Coronary artery (tissue), 2 donors: ENCODE measurements at regions not wholly inside any gene's neighbourhood (a gene's known extent, or its start where the extent isn't known, plus 50 kb on each side); places are given as distances from the start of the nearest gene placed in this dataset.
A peak's percentile ranks its signal among the peaks of the same experiment; 100 is the strongest.

Experiments used
- DNase-seq: peaks from one replicate; pipeline ENCODE4 v3.0.0-alpha.2; 2017; ENCODE audit warnings: low spot score
- H3K27ac ChIP-seq, 2 donors: fragments of 200-600 bp; sonication (generic); one replicate each; pipeline ENCODE4 v1.5.1; 2016 to 2019
- H3K4me3 ChIP-seq: fragments of 200-600 bp; sonication (generic); 2 replicates; pipeline ENCODE4 v1.5.1; 2016; ENCODE audit warnings: mild to moderate bottlenecking, moderate library complexity
- TF ChIP-seq, protein P1 (sequence below): fragments of 200-600 bp; sonication (generic); IDR thresholded peaks from one replicate; pipeline ENCODE4 v1.5.1; 2019; ENCODE audit warnings: antibody characterized with exemption

DNA sequence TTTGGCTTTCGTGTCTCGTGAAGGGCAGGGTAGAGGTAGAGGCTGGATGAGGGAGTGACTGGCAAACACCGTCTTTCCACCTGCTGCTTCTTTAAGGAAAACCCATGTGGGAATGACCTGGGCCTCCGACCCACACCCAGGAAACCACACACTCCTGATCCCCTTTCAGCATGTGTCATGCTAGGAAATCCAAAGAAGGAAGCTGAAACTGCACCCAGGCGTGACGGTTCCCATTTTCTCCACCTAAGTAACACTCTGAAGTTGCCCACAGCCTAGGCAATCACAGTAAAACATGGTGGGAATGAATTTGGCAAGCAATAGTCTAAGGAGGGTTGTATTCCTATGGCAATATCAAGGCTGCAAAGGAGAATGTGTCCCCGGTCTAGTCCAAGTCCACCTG, 538.4 kb upstream of the NOX3 start:
- no peak overlapping the region for H3K27ac ChIP-seq

GRCh38 chr6:155993240-155993639, 537.6 kb upstream of the NOX3 start:
- Histone ChIP-seq H3K4me3 (no peak overlapping the region), H3K27ac (no peak overlapping the region)
- DNase-seq: no peak
- TF ChIP-seq, protein P1, sequence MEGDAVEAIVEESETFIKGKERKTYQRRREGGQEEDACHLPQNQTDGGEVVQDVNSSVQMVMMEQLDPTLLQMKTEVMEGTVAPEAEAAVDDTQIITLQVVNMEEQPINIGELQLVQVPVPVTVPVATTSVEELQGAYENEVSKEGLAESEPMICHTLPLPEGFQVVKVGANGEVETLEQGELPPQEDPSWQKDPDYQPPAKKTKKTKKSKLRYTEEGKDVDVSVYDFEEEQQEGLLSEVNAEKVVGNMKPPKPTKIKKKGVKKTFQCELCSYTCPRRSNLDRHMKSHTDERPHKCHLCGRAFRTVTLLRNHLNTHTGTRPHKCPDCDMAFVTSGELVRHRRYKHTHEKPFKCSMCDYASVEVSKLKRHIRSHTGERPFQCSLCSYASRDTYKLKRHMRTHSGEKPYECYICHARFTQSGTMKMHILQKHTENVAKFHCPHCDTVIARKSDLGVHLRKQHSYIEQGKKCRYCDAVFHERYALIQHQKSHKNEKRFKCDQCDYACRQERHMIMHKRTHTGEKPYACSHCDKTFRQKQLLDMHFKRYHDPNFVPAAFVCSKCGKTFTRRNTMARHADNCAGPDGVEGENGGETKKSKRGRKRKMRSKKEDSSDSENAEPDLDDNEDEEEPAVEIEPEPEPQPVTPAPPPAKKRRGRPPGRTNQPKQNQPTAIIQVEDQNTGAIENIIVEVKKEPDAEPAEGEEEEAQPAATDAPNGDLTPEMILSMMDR: no peak

More for the DNA sequence above, 538.4 kb upstream of the NOX3 start:
- no peak for DNase-seq
- H3K4me3 ChIP-seq: no peak overlapping the region
- TF ChIP-seq, protein P1: no peak

DNA sequence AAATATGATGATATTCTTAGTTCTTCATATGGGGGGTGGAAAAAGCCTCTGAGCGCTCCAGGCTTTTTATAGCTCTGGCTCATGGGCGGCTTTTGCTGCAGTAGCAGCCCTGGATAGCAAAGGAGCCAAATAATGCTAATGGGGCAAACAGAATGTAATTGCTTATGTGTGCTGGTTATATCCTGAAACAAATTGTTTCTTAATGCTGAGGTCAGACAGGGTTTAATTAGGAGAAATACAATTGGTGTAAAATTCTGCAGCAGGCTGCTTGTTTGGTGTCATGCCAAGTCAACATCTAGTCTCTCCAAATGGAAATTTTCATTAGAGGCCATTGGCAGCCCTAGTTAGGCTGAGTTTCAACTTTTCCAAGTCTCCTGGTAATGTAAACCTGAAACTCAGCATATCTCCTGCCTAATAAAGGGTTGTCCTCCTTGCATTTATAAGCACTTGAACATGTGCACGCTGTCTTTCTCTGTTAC, 530.1 kb upstream of the NOX3 start:
- H3K4me3 ChIP-seq: peak overlapping the region; percentile 24
- TF ChIP-seq, protein P1: no peak
- DNase-seq: no peak
- peak overlapping the region; percentile 57 to 67 for H3K27ac ChIP-seq

DNA sequence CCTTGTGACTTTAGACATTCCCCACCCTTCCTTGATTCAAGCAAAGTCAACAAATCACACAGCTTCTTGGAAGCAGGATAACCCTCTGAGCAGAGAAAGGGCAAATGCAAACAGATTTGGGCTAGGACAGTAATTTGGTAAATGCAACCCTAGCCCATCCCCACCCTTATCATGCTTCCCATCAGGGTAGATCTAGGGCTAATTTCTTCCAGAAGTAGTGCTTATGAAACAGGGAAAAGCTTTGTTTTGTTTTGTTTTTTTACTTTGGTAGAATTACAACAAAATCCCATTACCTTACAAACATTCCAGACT, 525.1 kb upstream of the NOX3 start:
- Histone ChIP-seq H3K27ac (peak overlapping the region in 1 of 2 donors; percentile 48), H3K4me3 (no peak overlapping the region)
- TF ChIP-seq, protein P1: no peak
- no peak for DNase-seq

DNA sequence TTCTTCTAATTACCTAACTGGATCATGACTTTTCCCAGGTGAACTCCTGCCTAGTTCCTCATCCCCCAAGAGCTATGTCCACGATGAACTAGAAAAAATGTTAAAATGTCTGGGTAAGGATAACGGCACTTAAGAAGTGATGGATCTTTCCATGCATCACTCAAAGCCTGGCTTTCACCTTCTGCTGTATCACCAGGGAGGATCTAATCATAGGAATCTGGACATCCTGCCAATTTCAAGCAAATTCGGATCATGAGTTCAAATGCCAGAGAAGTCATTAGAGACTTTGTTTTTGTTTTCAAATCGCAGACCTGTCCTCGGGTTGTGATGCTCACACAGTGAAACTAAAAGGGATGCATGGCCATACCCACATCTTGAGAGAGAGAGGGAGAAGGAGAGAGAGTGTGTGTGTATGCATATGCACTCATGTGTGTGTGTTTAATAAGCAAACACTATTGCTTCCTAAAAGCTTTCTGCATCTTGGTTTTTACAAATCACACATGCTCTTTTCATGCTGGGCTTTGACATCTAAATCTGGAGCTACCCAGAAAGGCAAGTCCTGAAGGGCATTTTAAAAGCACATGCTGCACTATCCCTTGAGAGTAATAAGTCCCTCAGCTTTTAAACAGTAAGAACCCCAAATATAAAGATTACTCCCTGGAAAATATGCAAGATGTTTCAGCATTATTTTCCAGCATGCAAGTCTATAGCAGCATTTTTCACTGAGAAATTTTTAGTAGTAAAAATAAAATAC, 524.6 kb upstream of the NOX3 start:
- Histone ChIP-seq H3K27ac (peak overlapping the region in 1 of 2 donors; percentile 48), H3K4me3 (no peak overlapping the region)
- no peak for DNase-seq
- TF ChIP-seq, protein P1: no peak

- TF ChIP-seq, protein P1: no peak
- Histone ChIP-seq H3K4me3 (no peak overlapping the region), H3K27ac (no peak overlapping the region)
- no peak for DNase-seq
Observed at GRCh38 chr6:155975506-155975905, 519.9 kb upstream of the NOX3 start.

DNA sequence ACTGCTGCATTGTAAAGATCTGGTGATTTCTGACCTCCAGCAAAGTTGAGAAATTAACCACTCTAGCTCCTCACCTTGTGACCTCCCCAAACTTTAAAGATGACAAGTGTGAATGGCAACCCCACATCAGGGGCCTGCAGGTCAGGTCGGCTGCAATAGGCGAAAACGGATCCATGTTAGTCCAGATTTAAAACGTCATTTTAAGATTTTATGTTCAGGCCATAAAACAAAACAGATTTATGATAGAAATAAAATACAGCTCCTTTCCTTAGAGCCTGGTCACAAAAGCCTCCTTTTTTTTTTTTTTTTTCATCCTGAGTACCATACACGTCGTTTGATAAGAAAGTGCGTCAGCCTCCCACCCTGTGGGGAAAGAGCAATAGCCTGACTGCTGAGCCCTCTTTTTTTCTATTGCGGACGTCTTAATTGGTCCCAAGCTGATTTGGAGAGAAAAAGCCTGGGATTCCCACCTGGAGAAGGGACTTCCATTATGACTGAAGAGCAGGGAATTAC, 519.2 kb upstream of the NOX3 start:
- no peak for DNase-seq
- H3K27ac ChIP-seq: no peak overlapping the region
- H3K4me3 ChIP-seq: no peak overlapping the region
- TF ChIP-seq, protein P1: no peak
